ENCODE measurements at regions not wholly inside any gene's neighbourhood (a gene's known extent, or its start where the extent isn't known, plus 50 kb on each side); places are given as distances from the start of the nearest gene placed in this dataset.

- H3K36me3 ChIP-seq (ENCODE audit: insufficient read depth in 1 of 2, low read depth in 1 of 2) = no peaks in the 10 kb centered on the region
- H3K4me3 ChIP-seq = no peak overlapping the region
- no peaks in the 10 kb centered on the region for H3K9me3 ChIP-seq
- WGBS, 3 donors = 92 to 98% (median 96%) methylated on average over 2 of the region's 2 CpGs
- no peaks in the 10 kb centered on the region for H3K4me1 ChIP-seq
- no peak for ATAC-seq
- intact Hi-C loops (cut with DNase I) = no loop called here
- no peak for DNase-seq
- no peak for TF ChIP-seq CTCF (IDR thresholded peaks at IDR 0.05)
- peaks cover 0 to 12% (median 0%) of the 10 kb centered on the region in 3 donors for H3K27me3 ChIP-seq (ENCODE audit: insufficient read depth in 3 of 3, low read length in 2 of 3)
- H3K27ac ChIP-seq = no peak overlapping the region
Observed at GRCh38 chr1:38516560-38516959, 343.0 kb downstream of the RRAGC start.

GRCh38 chr1:38512789-38513188 lies 346.8 kb downstream of the RRAGC start:
- 46 to 55% (median 55%) methylated on average over 7 of the region's 7 CpGs for WGBS, 3 donors
- ATAC-seq (no peak), DNase-seq (no peak)
- H3K4me3 ChIP-seq = no peak overlapping the region
- intact Hi-C loops (cut with DNase I) = no loop called here
- no peak for TF ChIP-seq CTCF (IDR thresholded peaks at IDR 0.05)
- H3K27me3 ChIP-seq (ENCODE audit: insufficient read depth in 3 of 3, low read length in 2 of 3) = peaks cover 0 to 28% (median 0%) of the 10 kb centered on the region in 3 donors
- no peaks in the 10 kb centered on the region for H3K36me3 ChIP-seq (ENCODE audit: insufficient read depth in 1 of 2, low read depth in 1 of 2)
- H3K4me1 ChIP-seq = no peaks in the 10 kb centered on the region
- no peak overlapping the region for H3K27ac ChIP-seq
- no peaks in the 10 kb centered on the region for H3K9me3 ChIP-seq

- Histone ChIP-seq H3K27me3 (ENCODE audit: insufficient read depth in 3 of 3, low read length in 2 of 3) (peaks cover 0 to 28% (median 0%) of the 10 kb centered on the region in 3 donors), H3K9me3 (no peaks in the 10 kb centered on the region), H3K4me1 (no peaks in the 10 kb centered on the region), H3K27ac (no peak overlapping the region), H3K4me3 (no peak overlapping the region), H3K36me3 (ENCODE audit: insufficient read depth in 1 of 2, low read depth in 1 of 2) (no peaks in the 10 kb centered on the region)
- ATAC-seq (no peak), DNase-seq (no peak)
- TF ChIP-seq CTCF (IDR thresholded peaks at IDR 0.05) = no peak
- WGBS, 3 donors = 66 to 74% (median 66%) methylated on average over 5 of the region's 5 CpGs
- intact Hi-C loops (cut with DNase I) = no loop called here
Observed at GRCh38 chr1:38512024-38512767, 347.4 kb downstream of the RRAGC start.

GRCh38 chr1:38508232-38508631 lies 351.3 kb downstream of the RRAGC start:
- H3K27ac ChIP-seq = no peak overlapping the region
- no peak for ATAC-seq
- TF ChIP-seq CTCF (IDR thresholded peaks at IDR 0.05) = no peak
- peaks cover 0 to 45% (median 2%) of the 10 kb centered on the region in 3 donors for H3K27me3 ChIP-seq (ENCODE audit: insufficient read depth in 3 of 3, low read length in 2 of 3)
- intact Hi-C loops (cut with DNase I) = no loop called here
- DNase-seq = no peak
- no peak overlapping the region for H3K4me3 ChIP-seq
- no peaks in the 10 kb centered on the region for H3K9me3 ChIP-seq
- no peaks in the 10 kb centered on the region for H3K4me1 ChIP-seq
- 33 to 42% (median 36%) methylated on average over 6 of the region's 6 CpGs for WGBS, 3 donors
- no peaks in the 10 kb centered on the region for H3K36me3 ChIP-seq (ENCODE audit: insufficient read depth in 1 of 2, low read depth in 1 of 2)

- 70 to 79% (median 77%) methylated on average over 6 of the region's 6 CpGs for WGBS, 3 donors
- peaks cover 0 to 41% (median 2%) of the 10 kb centered on the region in 3 donors for H3K27me3 ChIP-seq (ENCODE audit: insufficient read depth in 3 of 3, low read length in 2 of 3)
Observed at GRCh38 chr1:38507563-38507962, 352.0 kb downstream of the RRAGC start.

More at GRCh38 chr1:38507563-38507962, 352.0 kb downstream of the RRAGC start:
- no peaks in the 10 kb centered on the region for H3K36me3 ChIP-seq (ENCODE audit: insufficient read depth in 1 of 2, low read depth in 1 of 2)
- TF ChIP-seq CTCF (IDR thresholded peaks at IDR 0.05) = no peak
- no peak overlapping the region for H3K27ac ChIP-seq
- no peak for DNase-seq
- no peak overlapping the region for H3K4me3 ChIP-seq
- no peaks in the 10 kb centered on the region for H3K9me3 ChIP-seq
- no peak for ATAC-seq
- H3K4me1 ChIP-seq = no peaks in the 10 kb centered on the region
- intact Hi-C loops (cut with DNase I) = no loop called here

Measured in psoas muscle (tissue), 7 donors.